Gastroesophageal sphincter (tissue), 4 donors: ENCODE measurements at regions not wholly inside any gene's neighbourhood (a gene's known extent, or its start where the extent isn't known, plus 50 kb on each side); places are given as distances from the start of the nearest gene placed in this dataset.

Experiments used
- ATAC-seq: fragments of 150-250 bp; one replicate; pipeline ENCODE4 v1.9.1; 2016; ENCODE audit warnings: mild to moderate bottlenecking, moderate library complexity
- H3K27ac ChIP-seq, 4 donors: fragments of 200-600 bp; sonication (generic) in 3 of 4; 1 replicate in 3 of 4; 2 replicates in 1 of 4; pipeline ENCODE4 v1.5.1; 2016 to 2019
- H3K27me3 ChIP-seq: fragments of 200-600 bp; sonication (generic); one replicate; pipeline ENCODE4 v1.5.1; 2019
- H3K36me3 ChIP-seq, 2 donors: fragments of 200-600 bp; sonication (generic); one replicate each; pipeline ENCODE4 v1.5.1; 2019; ENCODE audit warnings: control low read depth in 1 of 2
- H3K4me1 ChIP-seq, 3 donors: fragments of 200-600 bp; sonication (generic); 1 replicate in 2 of 3; 2 replicates in 1 of 3; pipeline ENCODE4 v1.5.1; 2016 to 2019; ENCODE audit warnings: control low read depth in 2 of 3
- H3K4me3 ChIP-seq, 2 donors: fragments of 200-600 bp; sonication (generic); one replicate each; pipeline ENCODE4 v1.5.1; 2019; ENCODE audit warnings: mild to moderate bottlenecking in 1 of 2, moderate library complexity in 1 of 2
- H3K9me3 ChIP-seq, 3 donors: fragments of 200-600 bp; sonication (generic); one replicate each; pipeline ENCODE4 v1.5.1; 2017 to 2019; ENCODE audit warnings: control low read depth in 2 of 3
- CTCF ChIP-seq, 4 experiments: fragments of 200-600 bp in 2 of 4; fragments of 450-650 bp in 2 of 4; sonication (generic) in 1 of 4; IDR thresholded peaks; one replicate each; pipeline ENCODE4 v1.5.1; 2017 to 2019; ENCODE audit warnings: antibody characterized with exemption in 4 of 4, mild to moderate bottlenecking in 2 of 4, moderate library complexity in 2 of 4
- EP300 ChIP-seq: sonication (generic); formaldehyde crosslinking; IDR thresholded peaks from one replicate; pipeline ENCODE4 v1.6.1; 2017; ENCODE audit warnings: antibody characterized with exemption, mild to moderate bottlenecking
- POLR2A ChIP-seq, 2 donors: fragments of 450-650 bp; IDR thresholded peaks; one replicate each; pipeline ENCODE4 v1.6.1; 2017; ENCODE audit warnings: antibody characterized with exemption in 2 of 2, mild to moderate bottlenecking in 2 of 2, moderate library complexity in 1 of 2
- POLR2AphosphoS5 ChIP-seq: sonication (generic); formaldehyde crosslinking; IDR thresholded peaks from one replicate; pipeline ENCODE4 v1.6.1; 2017; ENCODE audit warnings: antibody characterized with exemption
- WGBS, 2 donors: methylation state at CpG; one replicate each; pipeline ENCODE4 v1.1.5; 2018; ENCODE audit warnings: low coverage in 1 of 2; 5-methylcytosine and 5-hydroxymethylcytosine counted together

- no peaks in the 10 kb centered on the region for H3K36me3 ChIP-seq
- ATAC-seq = peak; percentile 68
- H3K27ac ChIP-seq = peak overlapping the region in 3 of 4 donors; percentile 11 to 75 (median 64)
- H3K4me3 ChIP-seq = no peak overlapping the region
- no peak for TF ChIP-seq POLR2A (IDR thresholded peaks at IDR 0.05)
- TF ChIP-seq POLR2AphosphoS5 = peak; percentile 40
- no peak for TF ChIP-seq CTCF (IDR thresholded peaks at IDR 0.05)
- TF ChIP-seq EP300 = no peak
- 8 to 16% methylated on average over 6 of the region's 6 CpGs for WGBS, 2 donors
- H3K4me1 ChIP-seq = peaks cover 0 to 23% (median 7%) of the 10 kb centered on the region in 3 donors
- no peaks in the 10 kb centered on the region for H3K9me3 ChIP-seq
- no peaks in the 10 kb centered on the region for H3K27me3 ChIP-seq
These were observed 85.6 kb upstream of the CARMIL1 start for GRCh38 chr6:25193460-25194171.

- Histone ChIP-seq H3K27ac (peak overlapping the region in 3 of 4 donors; percentile 11 to 75 (median 64)), H3K36me3 (no peaks in the 10 kb centered on the region), H3K4me3 (no peak overlapping the region), H3K27me3 (no peaks in the 10 kb centered on the region), H3K4me1 (peaks cover 0 to 23% (median 7%) of the 10 kb centered on the region in 3 donors), H3K9me3 (no peaks in the 10 kb centered on the region)
- 75 to 77% methylated on average over 4 to 8 of the region's 8 CpGs for WGBS, 2 donors
- TF ChIP-seq POLR2AphosphoS5 (no peak), EP300 (no peak), CTCF (IDR thresholded peaks at IDR 0.05) (no peak), POLR2A (IDR thresholded peaks at IDR 0.05) (no peak)
- ATAC-seq = no peak
These were observed 84.9 kb upstream of the CARMIL1 start for GRCh38 chr6:25194172-25194678.

GRCh38 chr6:25196464-25196863 lies 82.7 kb upstream of the CARMIL1 start:
- TF ChIP-seq POLR2A (IDR thresholded peaks at IDR 0.05) = no peak
- TF ChIP-seq EP300 = no peak
- TF ChIP-seq POLR2AphosphoS5 = no peak
- TF ChIP-seq CTCF (IDR thresholded peaks at IDR 0.05) = no peak
- Histone ChIP-seq H3K4me3 (no peak overlapping the region), H3K4me1 (peaks cover 0 to 22% (median 7%) of the 10 kb centered on the region in 3 donors), H3K27me3 (no peaks in the 10 kb centered on the region), H3K27ac (no peak overlapping the region), H3K36me3 (no peaks in the 10 kb centered on the region), H3K9me3 (no peaks in the 10 kb centered on the region)
- 90 to 93% methylated on average over 2 of the region's 2 CpGs for WGBS, 2 donors
- no peak for ATAC-seq

GRCh38 chr6:25197111-25197510 lies 82.1 kb upstream of the CARMIL1 start:
- peaks cover 0 to 16% (median 7%) of the 10 kb centered on the region in 3 donors for H3K4me1 ChIP-seq
- H3K36me3 ChIP-seq = no peaks in the 10 kb centered on the region
- ATAC-seq = no peak
- no peaks in the 10 kb centered on the region for H3K9me3 ChIP-seq
- H3K27ac ChIP-seq = no peak overlapping the region
- no peak for TF ChIP-seq POLR2AphosphoS5
- no peak for TF ChIP-seq EP300
- no peak for TF ChIP-seq POLR2A (IDR thresholded peaks at IDR 0.05)
- TF ChIP-seq CTCF (IDR thresholded peaks at IDR 0.05) = no peak
- no peak overlapping the region for H3K4me3 ChIP-seq
- WGBS, 2 donors = 92 to 100% methylated on average over 3 of the region's 3 CpGs
- no peaks in the 10 kb centered on the region for H3K27me3 ChIP-seq

- H3K27ac ChIP-seq = no peak overlapping the region
- no peak overlapping the region for H3K4me3 ChIP-seq
- peaks cover 0 to under 1% (median 0%) of the 10 kb centered on the region in 3 donors for H3K4me1 ChIP-seq
- TF ChIP-seq EP300 = no peak
- TF ChIP-seq POLR2AphosphoS5 = no peak
- TF ChIP-seq POLR2A (IDR thresholded peaks at IDR 0.05) = no peak
- TF ChIP-seq CTCF (IDR thresholded peaks at IDR 0.05) = no peak
- H3K9me3 ChIP-seq = peaks cover 0 to 1% (median 0%) of the 10 kb centered on the region in 3 donors
- WGBS, 2 donors = 89 to 92% methylated on average over 2 of the region's 2 CpGs
- H3K36me3 ChIP-seq = no peaks in the 10 kb centered on the region
- no peak for ATAC-seq
- H3K27me3 ChIP-seq = no peaks in the 10 kb centered on the region
These were observed 79.6 kb upstream of the CARMIL1 start for GRCh38 chr6:25199544-25199943.
